ENCODE measurements at regions not wholly inside any gene's neighbourhood (a gene's known extent, or its start where the extent isn't known, plus 50 kb on each side); places are given as distances from the start of the nearest gene placed in this dataset.

- TF ChIP-seq, protein P1, sequence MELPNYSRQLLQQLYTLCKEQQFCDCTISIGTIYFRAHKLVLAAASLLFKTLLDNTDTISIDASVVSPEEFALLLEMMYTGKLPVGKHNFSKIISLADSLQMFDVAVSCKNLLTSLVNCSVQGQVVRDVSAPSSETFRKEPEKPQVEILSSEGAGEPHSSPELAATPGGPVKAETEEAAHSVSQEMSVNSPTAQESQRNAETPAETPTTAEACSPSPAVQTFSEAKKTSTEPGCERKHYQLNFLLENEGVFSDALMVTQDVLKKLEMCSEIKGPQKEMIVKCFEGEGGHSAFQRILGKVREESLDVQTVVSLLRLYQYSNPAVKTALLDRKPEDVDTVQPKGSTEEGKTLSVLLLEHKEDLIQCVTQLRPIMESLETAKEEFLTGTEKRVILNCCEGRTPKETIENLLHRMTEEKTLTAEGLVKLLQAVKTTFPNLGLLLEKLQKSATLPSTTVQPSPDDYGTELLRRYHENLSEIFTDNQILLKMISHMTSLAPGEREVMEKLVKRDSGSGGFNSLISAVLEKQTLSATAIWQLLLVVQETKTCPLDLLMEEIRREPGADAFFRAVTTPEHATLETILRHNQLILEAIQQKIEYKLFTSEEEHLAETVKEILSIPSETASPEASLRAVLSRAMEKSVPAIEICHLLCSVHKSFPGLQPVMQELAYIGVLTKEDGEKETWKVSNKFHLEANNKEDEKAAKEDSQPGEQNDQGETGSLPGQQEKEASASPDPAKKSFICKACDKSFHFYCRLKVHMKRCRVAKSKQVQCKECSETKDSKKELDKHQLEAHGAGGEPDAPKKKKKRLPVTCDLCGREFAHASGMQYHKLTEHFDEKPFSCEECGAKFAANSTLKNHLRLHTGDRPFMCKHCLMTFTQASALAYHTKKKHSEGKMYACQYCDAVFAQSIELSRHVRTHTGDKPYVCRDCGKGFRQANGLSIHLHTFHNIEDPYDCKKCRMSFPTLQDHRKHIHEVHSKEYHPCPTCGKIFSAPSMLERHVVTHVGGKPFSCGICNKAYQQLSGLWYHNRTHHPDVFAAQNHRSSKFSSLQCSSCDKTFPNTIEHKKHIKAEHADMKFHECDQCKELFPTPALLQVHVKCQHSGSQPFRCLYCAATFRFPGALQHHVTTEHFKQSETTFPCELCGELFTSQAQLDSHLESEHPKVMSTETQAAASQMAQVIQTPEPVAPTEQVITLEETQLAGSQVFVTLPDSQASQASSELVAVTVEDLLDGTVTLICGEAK (IDR thresholded peaks at IDR 0.05) = no peak
- TF ChIP-seq, protein P1 (CRISPR knock-in tag; IDR thresholded peaks at IDR 0.05) = no peak
- TF ChIP-seq CREB3 (tag; conservative IDR thresholded peaks at IDR 0.05; ENCODE audit: low read depth) = no peak
- TF ChIP-seq, protein P2, sequence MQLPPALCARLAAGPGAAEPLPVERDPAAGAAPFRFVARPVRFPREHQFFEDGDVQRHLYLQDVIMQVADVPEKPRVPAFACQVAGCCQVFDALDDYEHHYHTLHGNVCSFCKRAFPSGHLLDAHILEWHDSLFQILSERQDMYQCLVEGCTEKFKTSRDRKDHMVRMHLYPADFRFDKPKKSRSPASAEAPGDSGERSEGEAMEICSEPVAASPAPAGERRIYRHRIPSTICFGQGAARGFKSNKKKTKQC (CRISPR knock-in tag; IDR thresholded peaks at IDR 0.05) = no peak
- TF ChIP-seq, protein P3, sequence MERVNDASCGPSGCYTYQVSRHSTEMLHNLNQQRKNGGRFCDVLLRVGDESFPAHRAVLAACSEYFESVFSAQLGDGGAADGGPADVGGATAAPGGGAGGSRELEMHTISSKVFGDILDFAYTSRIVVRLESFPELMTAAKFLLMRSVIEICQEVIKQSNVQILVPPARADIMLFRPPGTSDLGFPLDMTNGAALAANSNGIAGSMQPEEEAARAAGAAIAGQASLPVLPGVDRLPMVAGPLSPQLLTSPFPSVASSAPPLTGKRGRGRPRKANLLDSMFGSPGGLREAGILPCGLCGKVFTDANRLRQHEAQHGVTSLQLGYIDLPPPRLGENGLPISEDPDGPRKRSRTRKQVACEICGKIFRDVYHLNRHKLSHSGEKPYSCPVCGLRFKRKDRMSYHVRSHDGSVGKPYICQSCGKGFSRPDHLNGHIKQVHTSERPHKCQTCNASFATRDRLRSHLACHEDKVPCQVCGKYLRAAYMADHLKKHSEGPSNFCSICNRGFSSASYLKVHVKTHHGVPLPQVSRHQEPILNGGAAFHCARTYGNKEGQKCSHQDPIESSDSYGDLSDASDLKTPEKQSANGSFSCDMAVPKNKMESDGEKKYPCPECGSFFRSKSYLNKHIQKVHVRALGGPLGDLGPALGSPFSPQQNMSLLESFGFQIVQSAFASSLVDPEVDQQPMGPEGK (CRISPR knock-in tag; IDR thresholded peaks at IDR 0.05; ENCODE audit: borderline replicate concordance) = no peak
- no peak for TF ChIP-seq GABPB2 (CRISPR knock-in tag; conservative IDR thresholded peaks at IDR 0.05)
- no peak for TF ChIP-seq TBP (optimal IDR thresholded peaks at IDR 0.05; ENCODE audit: low read depth, low read length)
- TF ChIP-seq E4F1 (CRISPR knock-in tag; IDR thresholded peaks at IDR 0.05; ENCODE audit: borderline replicate concordance) = no peak
- no peak for TF ChIP-seq ATF2 (CRISPR knock-in tag; IDR thresholded peaks at IDR 0.05)
- no peak for TF ChIP-seq ZNF699 (CRISPR knock-in tag; IDR thresholded peaks at IDR 0.05; ENCODE audit: insufficient replicate concordance)
Observed at GRCh38 chr18:46199515-46200147, 95.4 kb downstream of the HAUS1 start (continued).
